ENCODE measurements at regions not wholly inside any gene's neighbourhood (a gene's known extent, or its start where the extent isn't known, plus 50 kb on each side); places are given as distances from the start of the nearest gene placed in this dataset.

GRCh38 chr5:42064821-42065220 lies 139.7 kb downstream of the FBXO4 start:
- TF ChIP-seq CTCF (IDR thresholded peaks at IDR 0.05; ENCODE audit: low read depth, low read length) (no peak), MYC (IDR thresholded peaks at IDR 0.05; ENCODE audit: low read depth, low read length) (no peak), POLR2A (IDR thresholded peaks at IDR 0.05; ENCODE audit: extremely low read depth, insufficient read length) (no peak)

Measured in NB4 (cell line).